Stimulated activated CD4-positive, alpha-beta T cell treated with anti-CD3 and anti-CD28 coated beads, Interleukin-12 subunit alpha, Interleukin-12 subunit beta, amount 100 ng/mL, for 4 hours (primary cell): ENCODE measurements at regions not wholly inside any gene's neighbourhood (a gene's known extent, or its start where the extent isn't known, plus 50 kb on each side); places are given as distances from the start of the nearest gene placed in this dataset.
"Not testable (repeated sequence)": the region's sequence is repeated elsewhere in the genome, so short reads cannot be mapped to it uniquely, and the experiment has no call there.

Experiments
- DNase-seq: peaks from one replicate; pipeline ENCODE4 v3.0.0-alpha.2; 2020

GRCh38 chr7:106562711-106563366 lies 98.1 kb downstream of the CCDC71L start:
- no peak for DNase-seq

GRCh38 chr7:106561666-106562411 lies 99.1 kb downstream of the CCDC71L start:
- no peak for DNase-seq

- DNase-seq = no peak
Observed at GRCh38 chr7:106561151-106561550, 99.8 kb downstream of the CCDC71L start.

GRCh38 chr7:106560482-106560881 lies 100.5 kb downstream of the CCDC71L start:
- no peak for DNase-seq

GRCh38 chr7:106556244-106556643 lies 104.7 kb downstream of the CCDC71L start:
- DNase-seq = not testable (repeated sequence)

GRCh38 chr7:106554623-106555022 lies 106.3 kb downstream of the CCDC71L start:
- DNase-seq = not testable (repeated sequence)

- DNase-seq = no peak
Observed at GRCh38 chr7:106553446-106553836, 107.5 kb downstream of the CCDC71L start.

GRCh38 chr7:106552645-106553445 lies 108.1 kb downstream of the CCDC71L start:
- DNase-seq = no peak

GRCh38 chr7:106551936-106552335 lies 109.0 kb downstream of the CCDC71L start:
- no peak for DNase-seq

GRCh38 chr7:106548491-106548890 lies 112.5 kb downstream of the CCDC71L start:
- no peak for DNase-seq

GRCh38 chr7:106545275-106545674 lies 115.7 kb downstream of the CCDC71L start:
- DNase-seq = no peak

- DNase-seq = no peak
Observed at GRCh38 chr7:106543221-106543757, 117.7 kb downstream of the CCDC71L start.

GRCh38 chr7:106542550-106543220 lies 118.3 kb downstream of the CCDC71L start:
- DNase-seq = peak; percentile 15

- no peak for DNase-seq
Observed at GRCh38 chr7:106538638-106539037, 122.3 kb downstream of the CCDC71L start.

- DNase-seq = no peak
Observed at GRCh38 chr7:106537119-106537518, 123.8 kb downstream of the CCDC71L start.

- no peak for DNase-seq
Observed at GRCh38 chr7:106536079-106536478, 124.9 kb downstream of the CCDC71L start.

GRCh38 chr7:106535234-106535932 lies 125.6 kb downstream of the CCDC71L start:
- DNase-seq = no peak

GRCh38 chr7:106534271-106534846 lies 126.6 kb downstream of the CCDC71L start:
- no peak for DNase-seq

- not testable (repeated sequence) for DNase-seq
Observed at GRCh38 chr7:106530183-106530582, 130.8 kb downstream of the CCDC71L start.

GRCh38 chr7:106526617-106527016 lies 134.3 kb downstream of the CCDC71L start:
- not testable (repeated sequence) for DNase-seq

- DNase-seq = no peak
Observed at GRCh38 chr7:106524690-106525059, 136.3 kb downstream of the CCDC71L start.

GRCh38 chr7:106523482-106523881 lies 137.5 kb downstream of the CCDC71L start:
- no peak for DNase-seq
